ENCODE measurements at regions not wholly inside any gene's neighbourhood (a gene's known extent, or its start where the extent isn't known, plus 50 kb on each side); places are given as distances from the start of the nearest gene placed in this dataset.

DNA sequence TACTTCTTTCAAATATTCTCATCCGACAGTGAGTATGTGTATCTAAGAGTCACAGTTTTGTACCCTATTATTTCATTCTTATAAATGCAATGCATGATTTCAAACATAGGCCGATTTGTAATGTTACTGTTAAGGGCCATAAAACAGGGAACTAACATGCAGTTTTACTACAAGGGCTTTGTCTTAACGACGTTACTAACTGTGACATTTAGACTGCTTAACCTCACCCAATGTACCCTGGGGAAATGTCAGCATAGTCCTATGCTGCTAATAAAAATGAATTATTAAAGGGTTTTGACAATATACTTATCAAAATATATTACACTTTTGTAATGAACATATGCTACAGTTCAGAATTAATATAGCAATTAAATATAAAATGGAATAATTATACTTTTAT lies 74.8 kb upstream of the CPXCR1 start:
- Mint-ChIP-seq H3K27ac (no peak overlapping the region), H3K36me3 (ENCODE audit: insufficient read depth in 2 of 2) (no peaks in the 10 kb centered on the region), H3K27me3 (ENCODE audit: low read depth) (no peaks in the 10 kb centered on the region), H3K4me1 (ENCODE audit: low read depth) (no peaks in the 10 kb centered on the region), H3K4me3 (no peak overlapping the region), H3K9me3 (peaks cover 4 to 7% of the 10 kb centered on the region in 2 donors)
- no peak for DNase-seq
- no peak for ATAC-seq (replicated peaks in 1 of 2)

Measured in activated T-cell treated with anti-CD3 and anti-CD28 coated beads, Interleukin-2, amount 50 U/mL, for 72 hours (primary cell).